HEK293 (cell line): ENCODE measurements at regions not wholly inside any gene's neighbourhood (a gene's known extent, or its start where the extent isn't known, plus 50 kb on each side); places are given as distances from the start of the nearest gene placed in this dataset.
A peak's percentile ranks its signal among the peaks of the same experiment; 100 is the strongest.

Experiments
- CTCF ChIA-PET: fragments of 350-600 bp; formaldehyde crosslinking; extraction: SDS; loops from one replicate; lab custom pipeline; 2021; ENCODE audit warnings: antibody characterized with exemption; lab: Yijun Ruan, JAX
- POLR2A ChIA-PET: fragments of 300-600 bp; formaldehyde crosslinking; extraction: SDS; loops from one replicate; lab custom pipeline; 2020; ENCODE audit warnings: antibody characterized with exemption, inconsistent platforms; lab: Yijun Ruan, JAX
- H3K27ac ChIP-seq: fragments of 200-500 bp; sonication (Bioruptor generic); 2 replicates; pipeline ENCODE4 v1.5.1; 2014; ENCODE audit warnings: low read depth, low read length, control low read depth, inconsistent platforms; ENCODE audit errors: extremely low read depth
- H3K36me3 ChIP-seq, 2 experiments: fragments of 200-500 bp in 1 of 2; sonication (Bioruptor generic) in 1 of 2; 1 replicate in 1 of 2; 2 replicates in 1 of 2; pipeline ENCODE4 v1.5.1; 2014 to 2017; ENCODE audit warnings: inconsistent platforms in 2 of 2, low read length in 2 of 2; ENCODE audit not compliant: control insufficient read depth in 2 of 2, insufficient read depth in 1 of 2
- H3K4me1 ChIP-seq: fragments of 200-500 bp; sonication (Bioruptor generic); 2 replicates; pipeline ENCODE4 v1.5.1; 2014; ENCODE audit warnings: mild to moderate bottlenecking, low read length, inconsistent platforms; ENCODE audit not compliant: control insufficient read depth, insufficient read depth
- H3K4me3 ChIP-seq: 2 replicates; pipeline ENCODE4 v1.5.1; 2011; ENCODE audit warnings: low read depth, mild to moderate bottlenecking, control low read depth, low read length, moderate library complexity
- H3K9me3 ChIP-seq: fragments of 200-500 bp; sonication (Bioruptor generic); 2 replicates; pipeline ENCODE4 v1.5.1; 2014; ENCODE audit warnings: low read depth, low read length, inconsistent platforms; ENCODE audit not compliant: control insufficient read depth, insufficient read depth
- GLI2 ChIP-seq: fragments of 450-650 bp; formaldehyde crosslinking; IDR thresholded peaks from 2 replicates; pipeline ENCODE4; 2017; ENCODE audit warnings: missing biosample characterization, missing genetic modification characterization, low read depth, borderline replicate concordance
- IKZF3 ChIP-seq: fragments of 450-650 bp; IDR thresholded peaks from 2 replicates; pipeline ENCODE4 v1.5.0; 2018; ENCODE audit warnings: missing biosample characterization, mild to moderate bottlenecking, missing genetic modification characterization, moderate library complexity
- OVOL3 ChIP-seq: fragments of 450-650 bp; formaldehyde crosslinking; IDR thresholded peaks from 2 replicates; pipeline ENCODE4 v1.5.1; 2016; ENCODE audit warnings: missing biosample characterization, missing genetic modification characterization
- SCRT1 ChIP-seq: fragments of 450-650 bp; formaldehyde crosslinking; IDR thresholded peaks from 2 replicates; pipeline ENCODE4 v1.5.1; 2016; ENCODE audit warnings: missing biosample characterization, missing genetic modification characterization, borderline replicate concordance
- YY2 ChIP-seq: fragments of 450-650 bp; formaldehyde crosslinking; IDR thresholded peaks from 2 replicates; pipeline ENCODE4 v1.5.1; 2016; ENCODE audit warnings: missing biosample characterization, missing genetic modification characterization
- ZIC2 ChIP-seq: fragments of 450-650 bp; formaldehyde crosslinking; IDR thresholded peaks from 2 replicates; pipeline ENCODE4 v1.5.1; 2016; ENCODE audit warnings: missing biosample characterization, missing genetic modification characterization
- ZNF132 ChIP-seq: fragments of 450-650 bp; formaldehyde crosslinking; IDR thresholded peaks from 2 replicates; pipeline ENCODE4 v1.5.1; 2017; ENCODE audit warnings: missing biosample characterization, missing genetic modification characterization, borderline replicate concordance
- ZNF221 ChIP-seq: fragments of 450-650 bp; formaldehyde crosslinking; IDR thresholded peaks from 2 replicates; pipeline ENCODE4 v1.5.1; 2017; ENCODE audit warnings: missing biosample characterization, missing genetic modification characterization, borderline replicate concordance
- ZNF223 ChIP-seq: fragments of 450-650 bp; formaldehyde crosslinking; IDR thresholded peaks from 2 replicates; pipeline ENCODE4 v1.5.1; 2016; ENCODE audit warnings: missing biosample characterization, missing genetic modification characterization
- ZNF23 ChIP-seq: fragments of 450-650 bp; formaldehyde crosslinking; IDR thresholded peaks from 2 replicates; pipeline ENCODE4 v1.5.1; 2016; ENCODE audit warnings: missing biosample characterization, missing genetic modification characterization, borderline replicate concordance
- ZNF280D ChIP-seq: fragments of 450-650 bp; formaldehyde crosslinking; IDR thresholded peaks from 2 replicates; pipeline ENCODE4 v1.5.1; 2016; ENCODE audit warnings: missing biosample characterization, missing genetic modification characterization
- ZNF518A ChIP-seq: fragments of 450-650 bp; formaldehyde crosslinking; conservative IDR thresholded peaks from 2 replicates; pipeline ENCODE4 v1.5.1; 2016; ENCODE audit warnings: low read depth, missing biosample characterization, missing genetic modification characterization
- ZNF621 ChIP-seq: fragments of 450-650 bp; formaldehyde crosslinking; IDR thresholded peaks from 2 replicates; pipeline ENCODE4 v1.5.1; 2017; ENCODE audit warnings: missing biosample characterization, missing genetic modification characterization
- ZNF624 ChIP-seq: fragments of 450-650 bp; formaldehyde crosslinking; IDR thresholded peaks from 2 replicates; pipeline ENCODE4 v1.5.1; 2017; ENCODE audit warnings: missing biosample characterization, missing genetic modification characterization
- ZNF639 ChIP-seq: fragments of 450-650 bp; formaldehyde crosslinking; IDR thresholded peaks from 2 replicates; pipeline ENCODE4 v1.5.1; 2016; ENCODE audit warnings: missing biosample characterization, missing genetic modification characterization
- ZNF645 ChIP-seq: fragments of 450-650 bp; formaldehyde crosslinking; IDR thresholded peaks from 2 replicates; pipeline ENCODE4; 2016; ENCODE audit warnings: missing biosample characterization, missing genetic modification characterization
- ZNF654 ChIP-seq: fragments of 450-650 bp; formaldehyde crosslinking; IDR thresholded peaks from 2 replicates; pipeline ENCODE4 v1.5.1; 2016; ENCODE audit warnings: low read depth, missing biosample characterization, missing genetic modification characterization
- ZSCAN30 ChIP-seq: fragments of 450-650 bp; IDR thresholded peaks from 2 replicates; pipeline ENCODE4 v1.5.1; 2018; ENCODE audit warnings: missing biosample characterization, mild to moderate bottlenecking, missing genetic modification characterization, moderate library complexity
- TF ChIP-seq, protein P1 (sequence below): fragments of 450-650 bp; formaldehyde crosslinking; IDR thresholded peaks from 2 replicates; pipeline ENCODE4 v1.5.1; 2017; ENCODE audit warnings: missing biosample characterization, missing genetic modification characterization
- TF ChIP-seq, protein P2 (sequence below): fragments of 450-650 bp; formaldehyde crosslinking; IDR thresholded peaks from 2 replicates; pipeline ENCODE4 v1.5.1; 2016; ENCODE audit warnings: missing biosample characterization, missing genetic modification characterization, borderline replicate concordance

DNA sequence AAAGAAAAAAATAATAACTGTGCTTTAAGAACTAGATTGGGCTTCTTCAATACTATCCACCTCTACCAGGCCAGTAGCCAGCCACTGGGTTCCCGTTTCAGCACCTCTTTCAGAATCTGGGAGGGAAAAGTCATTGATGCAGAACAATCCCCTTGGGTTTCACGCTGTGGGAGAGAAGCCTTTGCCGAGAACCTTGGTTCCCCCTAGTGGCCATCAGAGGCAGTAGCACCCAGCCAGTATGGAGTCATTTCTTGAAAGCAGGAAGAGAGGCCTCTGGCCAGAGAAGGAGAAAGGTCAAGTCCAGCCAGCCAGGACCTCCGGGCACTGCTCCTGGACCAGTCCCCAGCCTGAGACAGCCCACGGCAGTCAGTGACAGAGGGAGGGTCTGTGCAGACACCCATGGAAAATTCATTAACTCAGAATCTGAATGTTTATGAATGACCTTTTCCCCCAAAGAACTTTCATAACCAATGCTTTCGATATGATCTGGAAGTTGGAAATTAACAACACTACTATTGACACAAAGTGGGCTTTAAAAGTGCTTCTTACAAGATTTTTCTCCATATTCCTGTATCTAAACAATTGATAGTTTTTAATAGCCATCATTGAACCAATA is 51.2 kb upstream of the CDH5 start:
- Histone ChIP-seq H3K27ac (no peak overlapping the region), H3K36me3 (no peaks in the 10 kb centered on the region), H3K4me1 (no peaks in the 10 kb centered on the region), H3K9me3 (no peaks in the 10 kb centered on the region), H3K4me3 (no peak overlapping the region)
- CTCF ChIA-PET: interaction anchor here (0.6 to 2.4 kb wide), 18 partner anchors 9 to 1343 kb away, joined by 3 to 23 read pairs (median 4); no protein-coding TSS in a partner anchor
- POLR2A ChIA-PET: interaction anchor here (0.6 kb wide), 1 partner anchor 38 kb away, joined by 4 read pairs; no protein-coding TSS in a partner anchor
- TF ChIP-seq GLI2 (tag by site-specific recombination) (no peak), ZNF639 (tag by site-specific recombination) (no peak), ZNF654 (tag by site-specific recombination) (peak; percentile 69), ZNF621 (tag by site-specific recombination) (no peak), ZNF132 (no peak), ZNF221 (no peak), YY2 (tag by site-specific recombination) (no peak), ZNF223 (tag by site-specific recombination) (no peak), ZNF518A (tag by site-specific recombination) (no peak), ZNF280D (tag by site-specific recombination) (no peak), ZIC2 (peak; percentile 34; the same call in 1 of the 2 replicates), ZNF645 (no peak), ZNF624 (no peak), ZNF23 (tag by site-specific recombination) (no peak), OVOL3 (tag by site-specific recombination) (no peak), IKZF3 (peak; percentile 40; the same call in 1 of the 2 replicates), SCRT1 (tag by site-specific recombination) (no peak), ZSCAN30 (tag by site-specific recombination) (peak; percentile 54; the same call in 1 of the 2 replicates)
- TF ChIP-seq, protein P1, sequence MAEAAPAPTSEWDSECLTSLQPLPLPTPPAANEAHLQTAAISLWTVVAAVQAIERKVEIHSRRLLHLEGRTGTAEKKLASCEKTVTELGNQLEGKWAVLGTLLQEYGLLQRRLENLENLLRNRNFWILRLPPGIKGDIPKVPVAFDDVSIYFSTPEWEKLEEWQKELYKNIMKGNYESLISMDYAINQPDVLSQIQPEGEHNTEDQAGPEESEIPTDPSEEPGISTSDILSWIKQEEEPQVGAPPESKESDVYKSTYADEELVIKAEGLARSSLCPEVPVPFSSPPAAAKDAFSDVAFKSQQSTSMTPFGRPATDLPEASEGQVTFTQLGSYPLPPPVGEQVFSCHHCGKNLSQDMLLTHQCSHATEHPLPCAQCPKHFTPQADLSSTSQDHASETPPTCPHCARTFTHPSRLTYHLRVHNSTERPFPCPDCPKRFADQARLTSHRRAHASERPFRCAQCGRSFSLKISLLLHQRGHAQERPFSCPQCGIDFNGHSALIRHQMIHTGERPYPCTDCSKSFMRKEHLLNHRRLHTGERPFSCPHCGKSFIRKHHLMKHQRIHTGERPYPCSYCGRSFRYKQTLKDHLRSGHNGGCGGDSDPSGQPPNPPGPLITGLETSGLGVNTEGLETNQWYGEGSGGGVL: peak; percentile 45; the same call in 1 of the 2 replicates
- TF ChIP-seq, protein P2, sequence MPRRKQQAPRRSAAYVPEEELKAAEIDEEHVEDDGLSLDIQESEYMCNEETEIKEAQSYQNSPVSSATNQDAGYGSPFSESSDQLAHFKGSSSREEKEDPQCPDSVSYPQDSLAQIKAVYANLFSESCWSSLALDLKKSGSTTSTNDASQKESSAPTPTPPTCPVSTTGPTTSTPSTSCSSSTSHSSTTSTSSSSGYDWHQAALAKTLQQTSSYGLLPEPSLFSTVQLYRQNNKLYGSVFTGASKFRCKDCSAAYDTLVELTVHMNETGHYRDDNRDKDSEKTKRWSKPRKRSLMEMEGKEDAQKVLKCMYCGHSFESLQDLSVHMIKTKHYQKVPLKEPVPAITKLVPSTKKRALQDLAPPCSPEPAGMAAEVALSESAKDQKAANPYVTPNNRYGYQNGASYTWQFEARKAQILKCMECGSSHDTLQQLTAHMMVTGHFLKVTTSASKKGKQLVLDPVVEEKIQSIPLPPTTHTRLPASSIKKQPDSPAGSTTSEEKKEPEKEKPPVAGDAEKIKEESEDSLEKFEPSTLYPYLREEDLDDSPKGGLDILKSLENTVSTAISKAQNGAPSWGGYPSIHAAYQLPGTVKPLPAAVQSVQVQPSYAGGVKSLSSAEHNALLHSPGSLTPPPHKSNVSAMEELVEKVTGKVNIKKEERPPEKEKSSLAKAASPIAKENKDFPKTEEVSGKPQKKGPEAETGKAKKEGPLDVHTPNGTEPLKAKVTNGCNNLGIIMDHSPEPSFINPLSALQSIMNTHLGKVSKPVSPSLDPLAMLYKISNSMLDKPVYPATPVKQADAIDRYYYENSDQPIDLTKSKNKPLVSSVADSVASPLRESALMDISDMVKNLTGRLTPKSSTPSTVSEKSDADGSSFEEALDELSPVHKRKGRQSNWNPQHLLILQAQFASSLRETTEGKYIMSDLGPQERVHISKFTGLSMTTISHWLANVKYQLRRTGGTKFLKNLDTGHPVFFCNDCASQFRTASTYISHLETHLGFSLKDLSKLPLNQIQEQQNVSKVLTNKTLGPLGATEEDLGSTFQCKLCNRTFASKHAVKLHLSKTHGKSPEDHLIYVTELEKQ: no peak
